Endothelial cell of umbilical vein (primary cell): ENCODE measurements at regions not wholly inside any gene's neighbourhood (a gene's known extent, or its start where the extent isn't known, plus 50 kb on each side); places are given as distances from the start of the nearest gene placed in this dataset.

ENCODE experiments used
- BruUV-seq: library from RNA; stranded (reverse); fragments of 400-500 nt; replicated peaks from 2 replicates; lab custom pipeline; 2021; lab: Mats Ljungman, UMichigan
- CTCF ChIA-PET: fragments of 300-600, 350-600 bp; sonication (Branson Sonifier 250); formaldehyde crosslinking; loops from one replicate; lab custom pipeline; 2021; ENCODE audit warnings: antibody characterized with exemption, inconsistent platforms; lab: Charles Lee
- POLR2A ChIA-PET: fragments of 300-600, 350-600 bp; sonication (Branson Sonifier 250); formaldehyde crosslinking; loops from one replicate; lab custom pipeline; 2021; ENCODE audit warnings: antibody characterized with exemption, inconsistent platforms; lab: Charles Lee
- DNase-seq: peaks from one replicate; pipeline ENCODE4 v3.0.0-alpha.2; 2011; ENCODE audit warnings: low read depth, low spot score
- FAIRE-seq: peaks from 2 replicates; lab custom pipeline; 2011; peaks lifted over from hg19 to GRCh38; lab: Jason Lieb, UNC
- H2AFZ ChIP-seq: 2 replicates; pipeline ENCODE4 v1.6.0; 2012; ENCODE audit warnings: low read depth, low read length, control low read depth, inconsistent platforms
- H3K27ac ChIP-seq: 2 replicates; pipeline ENCODE4 v1.5.1; 2011; ENCODE audit warnings: low read depth, mild to moderate bottlenecking, control low read depth, low read length, moderate library complexity; ENCODE audit not compliant: insufficient read depth
- H3K27me3 ChIP-seq, 2 experiments: 2 replicates each; pipeline versions ENCODE4 v1.6.0 to v1.6.1; 2011; ENCODE audit warnings: low read length in 2 of 2, mixed read lengths in 1 of 2; ENCODE audit not compliant: control insufficient read depth in 2 of 2, insufficient read depth in 2 of 2
- H3K36me3 ChIP-seq, 2 experiments: 2 replicates in 1 of 2; 3 replicates in 1 of 2; pipeline ENCODE4 v1.5.1; 2011; ENCODE audit warnings: low read length in 2 of 2, mild to moderate bottlenecking in 1 of 2, moderate library complexity in 1 of 2; ENCODE audit not compliant: control insufficient read depth in 2 of 2, insufficient read depth in 2 of 2; ENCODE audit errors: extremely low read depth in 1 of 2
- H3K4me1 ChIP-seq: 3 replicates; pipeline ENCODE4 v1.5.1; 2011; ENCODE audit warnings: mild to moderate bottlenecking, low read length; ENCODE audit not compliant: control insufficient read depth, insufficient read depth; ENCODE audit errors: extremely low read depth
- H3K4me2 ChIP-seq: 2 replicates; pipeline ENCODE4 v1.6.1; 2011; ENCODE audit warnings: low read length, control low read depth, mixed read lengths; ENCODE audit not compliant: insufficient read depth
- H3K4me3 ChIP-seq, 3 experiments: fragments of 200-600 bp in 1 of 3; sonication (generic), shearing (Covaris generic) in 1 of 3; replicated peaks in 1 of 3; 2 replicates each; pipeline ENCODE4 v1.5.1; 2011 to 2016; ENCODE audit warnings: control low read depth in 3 of 3, low read length in 3 of 3, mild to moderate bottlenecking in 2 of 3, inconsistent platforms in 1 of 3, low read depth in 1 of 3, moderate library complexity in 1 of 3; ENCODE audit not compliant: insufficient read depth in 1 of 3
- H3K79me2 ChIP-seq: 2 replicates; pipeline ENCODE4 v1.6.0; 2012; ENCODE audit warnings: low read length, inconsistent platforms; ENCODE audit not compliant: control insufficient read depth, insufficient read depth
- H3K9ac ChIP-seq: replicated peaks from 2 replicates; pipeline ENCODE3; 2011; ENCODE audit warnings: low read length, control low read depth; ENCODE audit not compliant: insufficient read depth; ENCODE audit errors: extremely low read depth
- H3K9me1 ChIP-seq: replicated peaks from 3 replicates; pipeline ENCODE4 v1.6.0; 2011; ENCODE audit warnings: mild to moderate bottlenecking, low read length; ENCODE audit not compliant: control insufficient read depth, insufficient read depth; ENCODE audit errors: extremely low read depth
- H3K9me3 ChIP-seq: replicated peaks from 2 replicates; pipeline ENCODE4 v1.5.1; 2012; ENCODE audit warnings: low read length, inconsistent platforms; ENCODE audit not compliant: control insufficient read depth, insufficient read depth
- H4K20me1 ChIP-seq: replicated peaks from 2 replicates; pipeline ENCODE3; 2011; ENCODE audit warnings: mild to moderate bottlenecking, low read length; ENCODE audit not compliant: control insufficient read depth, insufficient read depth; ENCODE audit errors: extremely low read depth
- CTCF ChIP-seq, 2 donors: IDR thresholded peaks; 1 replicate in 1 of 2; 2 replicates in 1 of 2; pipeline ENCODE4 v1.5.1; 2011; ENCODE audit warnings: low read length in 2 of 2, mild to moderate bottlenecking in 2 of 2, moderate library complexity in 2 of 2, control low read depth in 1 of 2, inconsistent platforms in 1 of 2, low read depth in 1 of 2; ENCODE audit not compliant: insufficient read depth in 1 of 2; ENCODE audit errors: extremely low read depth in 1 of 2
- EZH2 ChIP-seq: IDR thresholded peaks from 2 replicates; pipeline ENCODE4 v1.6.1; 2012; ENCODE audit warnings: borderline replicate concordance, low read depth, mild to moderate bottlenecking, moderate library complexity, low read length, inconsistent platforms; ENCODE audit not compliant: severe bottlenecking
- FOS ChIP-seq: IDR thresholded peaks from 2 replicates; pipeline ENCODE4 v1.6.1; 2011; ENCODE audit warnings: mild to moderate bottlenecking, low read length, moderate library complexity, borderline replicate concordance; ENCODE audit not compliant: insufficient read depth
- GATA2 ChIP-seq: IDR thresholded peaks from 2 replicates; pipeline ENCODE4 v1.7.0; 2011; ENCODE audit warnings: low read depth, mild to moderate bottlenecking, moderate library complexity, mixed read lengths, low read length; ENCODE audit not compliant: insufficient read length, insufficient read depth
- JUN ChIP-seq: IDR thresholded peaks from 2 replicates; pipeline ENCODE4 v1.6.1; 2011; ENCODE audit warnings: borderline replicate concordance, low read depth; ENCODE audit not compliant: insufficient read length, insufficient read depth
- MAX ChIP-seq: IDR thresholded peaks from 2 replicates; pipeline ENCODE4 v1.6.1; 2011; ENCODE audit not compliant: insufficient read depth, insufficient read length
- MYC ChIP-seq: IDR thresholded peaks from one replicate; pipeline ENCODE4 v1.6.1; 2011; ENCODE audit warnings: mild to moderate bottlenecking, low read depth, low read length
- POLR2A ChIP-seq: IDR thresholded peaks from 2 replicates; pipeline ENCODE4 v1.6.1; 2012; ENCODE audit warnings: low read depth, mild to moderate bottlenecking, control low read depth, low read length
- POLR2AphosphoS5 ChIP-seq: IDR thresholded peaks from 2 replicates; pipeline ENCODE4 v1.6.1; 2012; ENCODE audit warnings: low read depth, mild to moderate bottlenecking, control low read depth, low read length, moderate library complexity; ENCODE audit not compliant: insufficient read depth
- dilution Hi-C: fragments of 300-500 bp; cut with MboI; formaldehyde crosslinking; loops from one replicate; pipeline ENCODE4 v1.15.0; 2019; ENCODE audit warnings: low sequenced_read_pairs; ENCODE audit not compliant: extremely low pct_ligation_motif_present
- intact Hi-C: fragments of 100-400 bp; cut with micrococcal nuclease; formaldehyde crosslinking; loops from one replicate; pipeline ENCODE4 v1.10.0; 2022

DNA sequence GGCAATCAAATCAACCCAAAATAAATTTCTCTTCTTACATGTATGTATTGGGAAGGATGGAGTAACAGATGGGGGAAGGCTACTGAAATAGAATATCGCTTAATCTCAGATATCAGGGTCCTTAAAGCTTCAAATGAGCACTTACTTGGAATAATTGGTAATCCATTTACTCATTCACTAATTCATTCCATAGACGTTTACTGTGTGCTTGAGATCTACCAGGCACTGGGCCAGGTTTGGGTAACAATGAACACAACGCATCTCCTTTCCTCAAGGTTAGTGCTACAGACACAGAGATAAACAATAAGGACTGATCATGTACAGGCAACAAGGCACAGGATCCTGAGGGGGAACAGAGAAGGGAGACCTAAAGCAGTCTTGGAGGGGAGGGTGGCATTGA is 54.4 kb upstream of the KRR1 start:
- Histone ChIP-seq H3K27ac (no peak overlapping the region), H3K79me2 (no peaks in the 10 kb centered on the region), H2AFZ (no peak overlapping the region), H3K9me3 (no peaks in the 10 kb centered on the region), H4K20me1 (no peaks in the 10 kb centered on the region), H3K4me3 (no peak overlapping the region), H3K36me3 (no peaks in the 10 kb centered on the region), H3K9me1 (no peaks in the 10 kb centered on the region), H3K4me2 (no peak overlapping the region), H3K27me3 (no peaks in the 10 kb centered on the region), H3K4me1 (peaks cover 14% of the 10 kb centered on the region), H3K9ac (no peak overlapping the region)
- TF ChIP-seq JUN: no peak
- no peak for TF ChIP-seq EZH2
- TF ChIP-seq MAX: no peak
- TF ChIP-seq FOS: no peak
- TF ChIP-seq MYC: no peak
- no peak for TF ChIP-seq POLR2AphosphoS5
- TF ChIP-seq POLR2A: no peak
- TF ChIP-seq CTCF (IDR thresholded peaks at IDR 0.05; ENCODE audit: extremely low read depth in 1 of 2, insufficient read depth in 1 of 2, low read depth in 1 of 2, low read length in 2 of 2): no peak
- no peak for TF ChIP-seq GATA2
- ChIA-PET POLR2A (interaction anchor here (0.7 kb wide), 1 partner anchor 704 kb away, joined by 3 read pairs; no protein-coding TSS in a partner anchor), CTCF (interaction anchor here (0.6 kb wide), 1 partner anchor 140 kb away, joined by 3 read pairs; no protein-coding TSS in a partner anchor)
- dilution Hi-C loops: no loop called here
- intact Hi-C loops: loop anchor here (2.0 kb wide), 1 partner anchor 15 kb away; no protein-coding TSS in a partner anchor
- DNase-seq: no peak
- no TSS peak for BruUV-seq
- no peak for FAIRE-seq
